AML-193 (cell line): ENCODE measurements at regions not wholly inside any gene's neighbourhood (a gene's known extent, or its start where the extent isn't known, plus 50 kb on each side); places are given as distances from the start of the nearest gene placed in this dataset.
"Not testable (repeated sequence)": the region's sequence is repeated elsewhere in the genome, so short reads cannot be mapped to it uniquely, and the experiment has no call there.

Source experiments
- DNase-seq, 2 experiments: peaks; one replicate each; lab custom pipeline; 2025; lab: John Stamatoyannopoulos, UW

DNA sequence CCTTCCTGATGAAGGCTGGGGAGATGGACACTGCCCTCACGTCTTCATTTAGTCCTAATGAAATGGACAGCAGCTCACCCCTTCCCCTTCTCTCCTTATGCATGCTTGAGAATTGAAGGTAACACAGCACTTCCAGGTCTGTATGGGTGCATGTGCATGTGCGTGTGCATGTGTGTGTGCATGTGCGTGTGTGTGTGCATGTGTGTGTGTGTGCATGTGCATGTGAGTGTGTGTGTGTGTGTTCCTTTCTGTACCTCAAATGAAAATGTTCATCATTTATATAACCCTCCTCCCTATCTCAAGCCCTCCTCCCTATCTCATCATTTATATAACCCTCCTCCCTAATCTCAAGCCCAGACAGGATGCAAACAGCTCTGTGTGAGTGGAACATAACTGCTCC lies 444.8 kb downstream of the MAT2B start:
- no peak for DNase-seq

- no peak for DNase-seq
Observed at GRCh38 chr5:163951069-163951468, 445.6 kb downstream of the MAT2B start.

DNA sequence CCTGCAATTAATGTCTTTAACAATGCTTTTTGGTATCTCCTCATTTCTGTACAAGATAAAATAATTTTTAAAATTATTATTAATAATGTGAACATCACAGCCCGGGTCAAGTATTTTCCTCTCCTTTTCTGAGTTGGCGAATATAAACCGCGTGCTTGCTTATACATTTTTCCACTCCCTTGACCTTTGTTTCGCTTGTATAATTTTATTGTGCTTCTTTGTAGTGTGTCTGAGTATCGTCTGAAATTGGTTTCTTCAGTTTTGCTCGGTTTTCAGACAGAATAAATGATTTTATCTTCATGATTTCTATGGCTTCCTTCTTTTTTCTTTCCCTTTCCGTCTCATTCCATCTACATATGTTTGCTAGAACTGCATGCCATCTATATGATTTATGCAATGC lies 448.5 kb downstream of the MAT2B start:
- DNase-seq: no peak

DNA sequence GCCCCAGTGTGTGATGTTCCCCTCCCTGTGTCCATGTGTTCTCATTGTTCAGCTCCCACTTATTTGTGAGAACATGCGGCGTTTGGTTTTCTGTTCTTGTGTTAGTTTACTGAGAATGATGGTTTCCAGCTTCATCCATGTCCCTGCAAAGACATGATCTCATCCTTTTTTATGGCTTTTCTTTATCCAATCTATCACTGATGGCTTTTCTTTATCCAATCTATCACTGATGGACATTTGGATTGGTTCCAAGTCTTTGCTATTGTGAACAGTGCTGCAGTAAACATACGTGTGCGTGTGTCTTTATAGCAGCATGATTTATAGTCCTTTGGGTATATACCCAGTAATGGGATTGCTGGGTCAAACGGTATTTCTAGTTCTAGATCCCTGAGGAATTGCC lies 455.8 kb downstream of the MAT2B start:
- not testable (repeated sequence) for DNase-seq

DNA sequence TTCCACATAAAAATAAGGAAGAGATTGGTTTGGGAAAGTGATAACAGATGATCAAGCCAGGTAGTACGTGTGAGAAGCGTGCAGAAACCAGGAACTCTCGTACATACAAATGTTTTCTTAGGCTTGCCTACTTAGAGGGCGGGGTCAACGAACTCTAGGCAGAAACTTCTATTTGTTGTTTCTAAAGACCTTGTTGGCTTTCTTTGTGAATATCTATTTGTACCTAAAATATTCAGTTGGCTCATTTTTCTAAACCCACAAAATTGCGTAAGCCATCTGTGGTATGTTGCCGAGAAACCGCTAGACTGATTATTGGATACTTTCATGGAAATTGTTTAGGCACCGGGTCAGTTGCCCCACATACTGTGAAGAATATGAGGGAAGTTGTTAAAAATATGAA lies 458.5 kb downstream of the MAT2B start:
- peak; percentile 55 to 64 for DNase-seq

DNA sequence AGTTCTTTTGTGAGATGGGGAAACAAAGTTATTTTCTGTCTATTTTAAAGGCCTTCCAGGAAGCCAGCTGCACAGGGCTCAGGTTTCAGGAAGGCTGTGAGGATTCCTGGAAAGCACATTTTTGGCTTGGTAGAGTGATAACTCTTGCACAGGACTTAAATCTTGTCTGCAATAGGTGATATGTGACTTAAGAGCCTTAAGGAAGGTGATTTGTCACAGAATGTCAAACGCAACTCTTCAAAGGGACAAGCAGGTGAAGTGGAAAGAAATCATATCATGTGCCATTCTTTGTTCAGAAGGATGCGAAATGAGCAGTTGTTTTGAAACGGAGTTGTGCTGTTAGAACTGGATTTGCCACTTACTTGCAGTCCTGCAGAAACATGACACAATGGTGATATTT lies 459.3 kb downstream of the MAT2B start:
- no peak for DNase-seq

GRCh38 chr5:163967268-163967667 lies 461.8 kb downstream of the MAT2B start:
- no peak for DNase-seq

DNA sequence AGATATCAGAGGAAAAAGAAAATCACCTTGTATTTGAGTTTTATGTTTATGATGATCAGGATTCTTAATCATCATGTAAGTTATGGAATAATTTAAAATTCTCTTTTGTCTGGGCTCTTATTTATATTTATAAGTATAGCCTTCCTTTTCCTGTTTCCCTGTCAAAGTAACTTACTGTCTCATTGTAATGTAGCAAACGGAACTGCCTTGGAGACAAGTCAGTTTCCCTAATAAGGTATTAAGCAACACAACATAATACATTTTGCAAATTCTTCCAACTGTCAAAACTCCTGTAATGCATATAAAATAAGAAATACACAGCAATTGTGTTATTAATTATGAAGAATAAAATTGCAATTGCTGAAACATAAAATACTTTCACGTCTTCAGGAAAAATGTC lies 463.2 kb downstream of the MAT2B start:
- DNase-seq: no peak

GRCh38 chr5:163976696-163977095 lies 471.3 kb downstream of the MAT2B start:
- DNase-seq: no peak

DNA sequence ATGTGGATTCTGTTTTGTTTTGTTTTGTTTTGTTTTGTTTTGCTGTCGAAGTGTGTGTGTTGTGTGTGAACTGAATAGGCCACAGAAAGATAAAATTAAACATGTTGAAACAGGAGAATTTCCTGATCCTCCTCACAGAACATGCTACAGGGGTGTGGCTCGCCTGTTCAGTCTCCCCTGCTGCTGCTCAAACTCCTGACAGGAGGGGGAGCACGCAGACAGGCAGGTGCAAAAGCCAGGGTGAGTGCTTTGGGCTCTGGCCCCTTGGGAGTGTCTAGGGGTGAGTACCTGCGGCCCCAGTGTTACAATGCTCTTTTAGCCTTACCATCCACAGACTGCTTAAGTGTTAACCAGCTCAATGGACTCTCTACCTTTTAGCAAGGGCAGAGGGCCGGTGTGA lies 473.5 kb downstream of the MAT2B start:
- DNase-seq: no peak

DNA sequence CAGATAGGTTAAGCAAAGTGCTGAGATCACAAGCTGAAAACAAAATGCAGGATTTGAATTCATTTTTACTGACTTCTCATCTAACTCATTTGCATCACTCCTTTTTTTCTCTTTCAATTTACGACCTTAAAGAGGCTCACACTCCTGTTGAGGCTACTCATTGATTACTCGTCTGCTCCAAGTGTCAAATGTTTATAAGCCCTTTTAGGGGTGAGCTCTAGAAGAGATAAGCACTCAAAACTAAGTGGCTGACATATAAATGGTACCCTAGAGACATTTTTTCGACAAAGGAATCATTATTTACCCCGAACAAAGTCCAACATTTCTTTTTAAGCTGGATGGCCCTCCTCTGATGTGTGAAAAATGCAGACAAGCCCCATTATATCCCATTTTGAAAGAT lies 483.1 kb downstream of the MAT2B start:
- DNase-seq: no peak

DNA sequence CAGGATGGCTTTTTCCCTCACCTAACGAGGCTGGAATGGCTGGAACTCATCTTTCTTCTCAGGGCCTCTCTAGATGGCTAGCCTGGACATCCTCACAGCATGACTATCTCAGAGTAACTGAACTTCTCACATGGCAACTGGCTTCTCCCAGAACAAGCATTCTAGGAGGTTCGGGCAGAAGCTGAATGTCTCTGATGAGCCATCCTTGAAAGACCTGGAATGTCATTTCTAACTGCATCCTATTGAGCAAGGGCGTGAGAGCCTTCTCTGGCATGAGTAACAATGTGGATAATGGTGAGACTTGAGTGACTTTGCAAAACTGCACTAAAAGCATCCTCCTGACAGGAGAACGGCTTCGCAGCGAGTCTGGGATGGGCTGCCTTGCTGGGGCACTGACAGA lies 487.7 kb downstream of the MAT2B start:
- DNase-seq: no peak

GRCh38 chr5:163995206-163995605 lies 489.8 kb downstream of the MAT2B start:
- no peak for DNase-seq

- DNase-seq: no peak
Observed at GRCh38 chr5:163997965-163998364, 492.5 kb downstream of the MAT2B start.

DNA sequence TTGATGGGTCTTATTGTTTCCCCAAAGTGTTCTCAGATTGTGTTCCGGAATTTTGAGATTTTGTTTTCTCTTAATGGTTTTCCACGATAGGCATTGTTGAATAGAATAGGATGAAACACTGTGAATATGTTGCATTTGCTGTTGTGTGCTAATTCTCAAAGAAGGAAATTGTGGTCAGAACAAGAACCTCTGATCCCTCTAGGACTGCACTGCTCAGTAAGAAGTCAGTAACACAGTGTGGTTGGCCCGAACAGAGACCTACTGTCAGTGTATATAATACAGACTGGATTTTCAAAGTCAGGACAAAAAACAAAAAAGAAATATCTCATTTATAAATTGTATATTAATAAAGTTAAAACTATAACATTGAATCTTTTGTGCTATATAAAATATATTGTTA lies 494.8 kb downstream of the MAT2B start:
- peak; percentile 30 to 37 for DNase-seq

DNA sequence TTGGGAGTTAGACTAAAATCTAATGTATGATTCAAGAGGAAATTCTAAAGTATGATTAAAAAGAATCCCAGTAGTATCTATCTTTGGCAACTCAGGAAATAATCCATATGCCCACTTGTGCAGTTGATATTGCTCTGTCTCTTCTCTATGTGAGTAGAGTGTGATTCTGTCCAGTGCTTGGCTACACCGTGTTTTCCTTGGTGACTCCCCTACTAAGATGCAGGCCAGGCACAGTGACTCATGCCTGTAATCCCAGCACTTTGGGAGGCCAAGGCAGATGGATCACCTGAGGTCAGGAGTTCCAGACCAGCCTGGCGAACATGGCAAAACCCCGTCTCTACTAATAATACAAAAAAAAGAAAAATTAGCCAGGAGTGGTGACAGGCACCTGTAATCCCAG lies 495.4 kb downstream of the MAT2B start:
- no peak for DNase-seq

DNA sequence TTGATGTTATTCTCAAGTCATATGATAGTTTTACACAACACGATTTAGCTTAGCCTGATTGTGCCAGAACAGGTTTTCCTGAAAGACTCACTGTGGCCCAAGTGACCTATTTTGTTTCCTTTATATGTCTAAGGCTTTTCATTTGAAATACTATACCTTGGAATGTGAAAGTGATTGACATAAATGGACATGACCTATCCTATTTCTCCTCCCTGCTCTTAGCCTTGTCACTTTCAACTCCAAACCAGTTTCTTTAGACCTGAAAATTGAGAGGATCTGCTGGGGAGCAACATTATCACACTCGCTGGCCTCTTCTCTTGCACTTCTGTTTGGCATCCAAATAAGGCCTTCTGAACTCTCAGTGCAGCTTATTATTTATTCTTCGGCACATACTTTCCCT lies 496.8 kb downstream of the MAT2B start:
- no peak for DNase-seq

- DNase-seq: no peak
Observed at GRCh38 chr5:164002628-164003027, 497.2 kb downstream of the MAT2B start.

DNA sequence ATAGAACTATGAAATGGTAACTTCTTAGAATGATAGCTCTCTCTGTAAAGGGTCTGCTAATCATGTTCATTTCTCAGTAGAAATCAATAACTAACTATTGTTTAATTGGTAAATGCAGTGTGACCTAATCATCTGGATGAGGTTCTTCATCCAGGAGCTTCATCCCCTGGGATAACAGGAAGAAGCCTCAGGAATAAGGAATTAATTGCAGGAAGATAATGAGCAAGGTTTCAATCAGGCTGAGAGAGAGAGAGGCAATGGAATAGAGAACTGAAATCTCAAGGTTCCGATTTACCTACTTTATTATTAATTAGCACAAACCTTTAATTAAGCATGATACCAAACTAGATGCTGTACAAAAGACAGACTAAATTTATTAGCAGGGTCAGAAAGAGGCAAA lies 499.7 kb downstream of the MAT2B start:
- DNase-seq: no peak

DNA sequence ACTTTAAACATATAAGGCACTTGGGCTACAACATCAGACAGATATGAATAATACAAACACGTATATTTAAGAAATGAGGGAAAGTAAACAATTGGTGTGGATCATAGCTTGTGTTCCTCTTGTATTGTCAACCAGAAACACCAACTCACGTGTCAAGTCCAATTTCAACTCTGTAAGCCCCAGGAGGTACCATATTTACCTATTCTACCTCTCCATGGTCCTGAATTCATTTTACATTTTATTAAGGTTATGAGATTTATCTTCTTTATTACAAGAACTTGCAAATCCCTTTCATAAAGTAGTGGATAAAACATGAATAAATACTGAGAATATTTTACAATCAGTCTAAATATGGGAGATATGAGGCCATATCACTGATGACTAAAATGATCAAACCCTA lies 501.6 kb downstream of the MAT2B start:
- no peak for DNase-seq

DNA sequence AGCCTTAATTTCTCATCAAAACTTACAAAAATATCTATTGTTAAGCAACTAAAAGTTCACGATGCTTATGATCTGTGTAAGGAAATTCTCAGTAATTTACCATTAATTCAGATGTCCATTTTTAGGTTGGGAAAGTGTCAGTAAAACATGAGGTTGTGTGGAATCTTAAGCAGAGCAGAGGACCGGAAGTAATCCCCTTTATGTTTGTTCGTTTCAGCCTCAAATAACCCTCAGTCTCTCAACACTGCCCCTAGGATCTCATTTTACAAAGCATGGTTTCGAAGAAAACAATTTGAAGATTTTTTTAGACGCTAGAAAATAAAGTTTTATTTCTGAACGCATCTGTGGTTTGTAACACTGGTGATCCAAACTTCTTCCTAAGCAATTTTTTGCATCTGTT lies 504.2 kb downstream of the MAT2B start:
- no peak for DNase-seq

DNA sequence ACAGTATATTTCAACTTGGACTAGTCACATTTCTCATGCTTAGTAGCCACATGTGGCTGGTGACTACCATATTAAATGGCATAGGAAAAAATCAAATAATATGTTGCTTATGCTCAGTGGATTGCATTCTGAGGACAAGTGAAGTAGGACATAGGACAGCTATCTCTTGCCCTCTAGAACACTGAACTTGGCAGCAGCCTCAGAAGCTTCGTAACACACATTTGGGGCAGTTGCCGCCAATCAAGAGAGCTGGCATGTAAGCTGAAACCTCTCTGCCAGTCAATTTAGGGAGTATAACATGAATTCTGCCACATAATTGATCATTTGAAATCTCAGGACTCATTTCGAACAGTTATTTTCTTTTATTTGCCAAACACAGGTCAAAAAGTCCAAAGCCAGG lies 505.5 kb downstream of the MAT2B start:
- DNase-seq: no peak

GRCh38 chr5:164012371-164012770 lies 507.0 kb downstream of the MAT2B start:
- no peak for DNase-seq

- peak; percentile 41 to 66 for DNase-seq
Observed at GRCh38 chr5:164013077-164013670, 507.8 kb downstream of the MAT2B start.

DNA sequence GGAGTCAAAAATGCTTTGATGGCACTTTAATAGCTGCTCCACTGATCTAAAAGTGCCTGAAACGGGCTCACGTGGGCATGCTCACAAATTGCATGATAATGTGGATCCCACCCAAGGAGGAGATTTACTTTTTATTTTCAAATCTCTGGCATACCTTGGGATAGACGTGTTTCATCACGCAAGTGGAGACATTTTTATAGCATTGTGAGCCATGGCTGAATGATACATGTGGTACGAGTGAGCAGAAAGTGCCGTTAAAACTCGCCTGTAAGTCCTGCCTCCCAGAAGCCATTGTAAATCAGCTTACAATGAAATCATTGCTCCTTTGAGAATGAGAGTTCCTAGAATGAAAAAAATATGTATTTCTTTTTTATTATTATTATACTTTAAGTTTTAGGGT lies 514.7 kb downstream of the MAT2B start:
- no peak for DNase-seq
